Inferior parietal cortex (tissue), 1 donor: ENCODE measurements at regions not wholly inside any gene's neighbourhood (a gene's known extent, or its start where the extent isn't known, plus 50 kb on each side); places are given as distances from the start of the nearest gene placed in this dataset.
"Not testable (repeated sequence)": the region's sequence is repeated elsewhere in the genome, so short reads cannot be mapped to it uniquely, and the experiment has no call there.

Source experiments
- DNase-seq: peaks from one replicate; pipeline ENCODE4 v3.0.0-alpha.2; 2016; ENCODE audit errors: extremely low spot score

DNA sequence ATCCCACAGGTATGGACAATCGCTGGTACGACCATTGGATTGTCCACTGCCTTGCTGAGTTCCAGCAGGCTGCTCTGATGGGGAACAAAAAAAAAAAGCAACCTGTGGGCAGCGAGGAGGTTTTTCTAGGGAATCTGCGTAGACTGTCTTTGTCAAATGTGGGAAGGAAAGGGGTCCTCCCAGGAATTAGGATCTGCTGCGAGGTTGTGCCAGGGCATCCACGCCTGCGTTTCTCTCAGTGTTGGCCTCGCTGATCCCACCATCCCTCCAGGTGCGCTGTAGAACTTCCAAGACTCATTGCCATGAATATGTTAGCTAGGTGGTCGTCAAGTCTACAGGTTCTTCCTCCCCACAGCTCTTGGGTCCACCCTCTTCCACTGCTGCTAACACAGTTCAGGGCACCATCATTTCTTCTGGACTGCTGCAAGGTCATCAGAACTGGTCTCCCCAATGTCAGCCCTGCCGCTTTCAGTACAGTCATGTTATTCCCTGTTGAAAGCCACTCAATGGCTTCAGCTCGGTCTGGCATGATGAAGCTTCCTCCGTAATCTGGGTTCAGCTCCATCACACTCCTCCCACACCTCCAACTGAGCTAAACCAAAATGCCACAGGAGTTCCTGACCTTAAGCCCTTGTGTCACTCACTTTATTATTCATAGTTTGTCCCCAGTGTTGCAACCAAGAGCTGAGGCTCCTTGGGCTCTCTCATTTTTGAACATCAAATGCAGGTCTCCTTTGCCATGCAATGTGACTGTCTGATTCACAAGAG lies 79.5 kb upstream of the DMRT1 start:
- DNase-seq = no peak

DNA sequence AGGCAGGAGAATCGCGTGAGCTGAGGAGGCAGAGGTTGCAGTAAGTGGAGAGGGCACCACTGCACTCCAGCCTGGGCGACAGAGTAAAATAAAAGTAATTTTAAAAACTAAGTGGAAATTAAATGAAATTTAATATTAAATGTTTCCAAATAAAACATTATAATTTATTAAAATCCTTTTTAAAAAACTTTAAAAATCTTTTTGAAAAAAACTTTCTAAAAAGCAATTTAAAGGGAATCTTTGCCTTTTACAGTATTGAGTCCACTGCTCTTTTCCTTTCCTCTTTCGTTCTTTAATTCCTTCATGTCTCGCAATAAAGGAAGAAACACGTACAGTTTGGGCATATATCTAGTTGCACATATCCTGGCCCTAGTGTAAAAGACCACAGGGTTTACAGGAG lies 77.8 kb upstream of the DMRT1 start:
- no peak for DNase-seq

DNA sequence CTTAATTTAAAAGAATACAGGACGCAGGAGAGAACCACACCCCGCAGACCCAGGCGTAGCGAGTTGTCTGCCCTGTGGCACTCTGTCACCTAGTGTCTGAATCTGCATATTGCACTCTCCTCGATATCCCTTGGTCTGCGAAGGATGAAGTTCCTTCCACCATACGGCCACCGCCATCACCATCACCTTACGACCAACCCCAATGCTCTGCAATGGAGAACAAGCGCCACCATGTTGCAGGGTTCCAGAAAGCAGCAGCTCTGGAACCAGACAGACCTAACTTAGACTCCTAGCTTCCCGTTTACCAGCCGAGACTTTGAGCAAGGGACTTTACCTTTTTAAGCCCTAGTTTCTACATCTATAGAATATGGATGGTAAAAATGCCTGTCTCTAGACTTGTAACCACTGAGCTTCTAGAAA lies 77.4 kb upstream of the DMRT1 start:
- DNase-seq = peak; percentile 57

DNA sequence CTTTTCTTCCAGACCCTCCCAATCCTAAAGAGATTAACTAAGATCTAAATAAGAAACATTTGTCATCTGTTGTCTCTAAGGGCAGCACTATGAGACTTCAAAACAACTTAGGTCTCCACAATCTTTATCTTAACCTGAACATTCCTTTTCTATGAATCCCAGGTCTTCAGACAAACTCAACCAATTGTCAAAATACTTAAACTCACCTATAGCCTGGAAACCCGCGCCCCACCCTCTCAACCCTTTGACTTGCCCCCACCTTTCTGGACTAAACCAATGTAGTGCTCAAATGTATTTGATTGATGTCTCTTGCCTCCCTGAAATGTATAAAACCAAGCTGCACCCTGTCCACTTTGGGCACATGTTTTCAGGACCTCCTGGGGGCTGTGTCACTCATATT lies 76.5 kb upstream of the DMRT1 start:
- DNase-seq = no peak

DNA sequence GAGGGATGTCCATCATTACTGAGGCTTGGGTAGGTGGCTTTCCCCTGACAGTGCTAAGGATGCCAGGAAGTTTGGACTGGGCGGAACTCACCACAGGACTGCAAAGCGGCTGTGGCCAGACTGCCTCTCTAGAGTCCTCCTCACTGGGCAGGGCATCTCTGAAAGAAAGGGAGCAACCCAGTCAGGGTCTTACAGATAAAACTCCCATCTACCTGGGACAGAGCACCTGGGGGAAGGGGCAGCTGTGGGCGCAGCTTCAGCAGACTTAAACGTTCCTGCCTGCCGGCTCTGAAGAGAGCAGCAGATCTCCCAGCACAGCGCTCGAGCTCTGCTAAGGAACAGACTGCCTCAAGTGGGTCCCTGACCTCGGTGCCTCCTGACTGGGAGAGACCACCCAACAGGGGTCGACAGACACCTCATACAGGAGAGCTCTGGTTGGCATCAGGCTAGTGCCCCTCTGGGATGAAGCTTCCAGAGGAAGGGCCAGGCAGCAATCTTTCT lies 74.4 kb upstream of the DMRT1 start:
- DNase-seq = not testable (repeated sequence)

DNA sequence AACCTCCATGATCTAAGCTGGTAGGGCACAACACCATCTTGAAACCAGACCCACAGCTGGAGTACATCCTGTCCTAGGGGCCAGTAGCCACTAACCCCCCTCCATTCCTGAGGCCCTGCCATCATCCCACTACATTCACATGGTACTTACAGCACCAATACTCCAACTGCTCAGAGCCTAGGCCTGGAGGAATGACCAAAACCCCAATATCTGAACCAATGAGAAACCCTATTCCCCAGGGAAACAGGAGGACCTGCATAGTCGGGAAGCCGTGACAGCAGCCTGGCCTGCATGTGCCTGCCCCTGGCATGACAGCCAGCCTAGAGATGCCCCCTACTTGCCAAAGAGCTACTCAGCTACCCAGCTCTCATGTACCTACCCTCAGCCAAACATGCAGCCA lies 65.4 kb upstream of the DMRT1 start:
- DNase-seq = no peak

DNA sequence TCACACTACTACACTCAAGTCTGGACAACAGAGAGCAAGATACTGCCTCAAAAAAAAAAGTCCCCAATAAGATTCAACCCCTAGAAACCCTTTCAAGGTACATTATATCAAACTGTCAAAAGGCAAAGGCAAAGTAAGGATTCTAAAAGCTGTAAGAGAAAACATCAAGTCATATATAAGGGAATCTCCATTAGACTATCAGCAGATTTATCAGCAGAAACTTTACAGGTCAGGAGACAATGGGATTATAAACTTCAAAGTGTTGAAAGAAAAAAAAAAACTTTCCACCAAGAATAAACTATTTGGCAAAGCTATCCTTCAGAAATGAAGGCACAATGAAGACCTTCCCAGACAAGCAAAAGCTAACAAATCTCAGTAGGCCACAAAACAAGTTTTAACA lies 63.5 kb upstream of the DMRT1 start:
- no peak for DNase-seq

DNA sequence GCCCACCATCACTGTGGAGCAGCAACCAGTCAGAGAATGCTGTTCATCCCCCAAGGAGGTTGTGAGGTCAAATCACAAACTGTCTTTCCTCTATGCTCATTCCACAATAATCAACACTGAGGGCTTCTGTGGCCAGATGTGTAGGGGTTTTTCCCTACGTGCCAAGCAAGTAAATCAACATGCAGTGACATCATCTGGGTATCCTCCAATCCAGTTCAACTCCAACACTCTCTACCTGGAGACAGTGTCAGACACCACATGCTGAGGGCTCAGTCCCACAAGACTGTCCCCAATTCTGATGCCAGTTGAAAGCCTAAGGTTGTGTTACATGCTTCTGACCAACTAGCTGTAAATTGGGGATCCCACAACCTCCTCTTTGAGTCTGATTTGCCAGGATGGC lies 57.3 kb upstream of the DMRT1 start:
- DNase-seq = no peak

DNA sequence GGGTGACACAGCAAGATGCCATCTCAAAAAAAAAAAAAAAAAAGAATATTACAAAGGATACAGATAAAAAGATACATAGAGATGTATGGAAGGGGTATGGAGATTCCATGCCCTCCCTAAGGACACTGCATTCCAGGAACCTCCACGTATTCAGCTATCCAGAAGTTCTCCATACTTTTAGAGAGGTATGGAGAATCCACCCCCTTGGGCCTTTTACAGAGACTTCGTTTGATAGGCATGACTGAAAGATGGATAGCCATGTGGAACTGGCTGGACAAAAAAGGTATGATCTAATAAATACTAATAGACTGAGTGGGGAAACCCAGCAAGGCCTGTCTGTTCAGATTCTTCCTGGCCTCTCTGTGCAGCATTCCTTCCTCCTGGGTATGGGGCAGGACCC lies 56.6 kb upstream of the DMRT1 start:
- no peak for DNase-seq

DNA sequence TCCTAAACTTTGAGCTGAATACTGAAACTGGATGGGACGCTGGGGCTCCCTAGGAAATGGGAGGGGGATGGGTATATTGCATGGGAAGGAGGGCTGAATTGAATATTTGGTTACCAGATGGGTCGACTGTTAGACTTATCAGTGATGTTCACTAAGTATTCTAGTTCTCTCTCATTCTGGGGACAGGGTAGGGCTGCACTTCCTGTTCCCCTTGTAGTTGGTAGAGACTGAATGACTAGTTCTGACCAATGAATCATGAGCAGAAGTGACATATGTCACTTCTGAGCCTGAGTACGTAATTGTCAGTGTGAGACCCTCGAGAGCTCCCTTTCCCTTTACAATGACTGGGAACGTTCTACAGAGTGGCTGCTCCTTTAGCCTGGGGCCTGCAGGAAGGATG lies 55.5 kb upstream of the DMRT1 start:
- DNase-seq = no peak

DNA sequence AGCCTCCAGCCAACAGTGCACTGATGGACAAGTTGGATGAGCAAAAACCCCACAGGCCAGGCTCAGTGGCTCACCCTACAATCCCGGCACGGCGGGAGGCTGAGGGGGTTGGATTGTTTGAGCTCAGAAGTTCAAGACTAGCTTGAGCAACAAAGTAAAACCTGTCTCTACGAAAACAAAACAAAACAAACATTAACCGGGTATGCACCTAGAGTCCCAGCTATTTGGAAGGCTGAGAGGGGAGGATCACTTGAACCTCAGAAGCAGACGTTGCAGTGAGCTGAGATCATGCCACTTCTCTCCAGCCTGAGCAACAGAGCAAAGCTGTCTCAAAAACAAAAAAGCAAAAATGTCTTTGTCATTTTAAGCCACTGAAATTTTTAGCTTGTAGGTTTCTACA lies 55.1 kb upstream of the DMRT1 start:
- DNase-seq = no peak

DNA sequence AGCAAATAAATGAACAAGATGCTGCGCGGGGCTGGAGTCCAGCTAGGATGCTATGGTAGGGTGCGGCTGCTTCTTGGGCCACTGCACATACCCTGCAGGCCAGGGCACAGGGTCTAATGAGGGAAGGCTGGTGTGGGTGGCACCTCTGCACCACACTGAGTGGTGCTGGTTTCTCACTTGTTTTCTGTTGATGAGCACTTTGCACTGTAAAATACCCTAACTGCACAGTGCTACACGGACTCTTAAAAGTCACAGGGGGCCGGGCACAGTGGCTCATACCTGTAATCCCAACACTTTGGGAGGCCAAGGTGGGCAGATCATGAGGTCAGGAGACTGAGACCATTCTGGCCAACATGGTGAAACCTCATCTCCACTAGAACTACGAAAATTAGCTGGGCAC lies 52.7 kb upstream of the DMRT1 start:
- no peak for DNase-seq
